DOHH2 (cell line): ENCODE measurements at regions not wholly inside any gene's neighbourhood (a gene's known extent, or its start where the extent isn't known, plus 50 kb on each side); places are given as distances from the start of the nearest gene placed in this dataset.

Experiments used
- CTCF ChIP-seq: fragments of 200-600 bp; sonication (generic); IDR thresholded peaks from one replicate; pipeline ENCODE4 v1.5.1; 2014; ENCODE audit warnings: antibody characterized with exemption, mild to moderate bottlenecking, low read depth, low read length; ENCODE audit not compliant: poor library complexity, severe bottlenecking
- EZH2phosphoT487 ChIP-seq: fragments of 200-600 bp; sonication (generic); IDR thresholded peaks from 2 replicates; pipeline ENCODE4 v1.6.1; 2017; ENCODE audit warnings: borderline replicate concordance, mild to moderate bottlenecking, antibody characterized with exemption, low read length, moderate library complexity, mixed read lengths

DNA sequence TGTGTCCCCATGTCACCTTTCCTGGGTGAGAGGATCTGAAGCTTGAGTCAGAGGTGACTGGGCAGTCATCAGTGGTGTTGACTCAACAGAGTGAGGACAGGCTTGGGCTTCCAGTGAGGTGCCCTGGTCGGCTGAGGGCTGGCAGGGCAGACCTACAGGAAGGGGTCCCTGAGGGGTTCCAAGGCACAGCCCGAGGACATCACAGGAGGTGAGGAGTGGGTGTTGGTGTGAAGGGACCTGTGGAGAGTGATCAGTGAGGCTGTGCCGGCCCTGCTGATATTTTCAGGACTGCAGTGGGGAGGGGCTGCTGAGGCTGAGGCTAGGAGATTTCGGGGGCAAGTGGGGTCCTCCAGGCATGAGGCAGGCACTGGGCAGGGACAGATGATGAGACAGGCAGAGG, 545.5 kb downstream of the TCERG1L start:
- TF ChIP-seq CTCF = no peak
- no peak for TF ChIP-seq EZH2phosphoT487
